ENCODE measurements at regions not wholly inside any gene's neighbourhood (a gene's known extent, or its start where the extent isn't known, plus 50 kb on each side); places are given as distances from the start of the nearest gene placed in this dataset.
"Not testable (repeated sequence)": the region's sequence is repeated elsewhere in the genome, so short reads cannot be mapped to it uniquely, and the experiment has no call there.

- no peak for DNase-seq (ENCODE audit: low spot score)
Measured at GRCh38 chr12:4156317-4156716, 117.2 kb upstream of the CCND2 start.

GRCh38 chr12:4154672-4155225 is 118.8 kb upstream of the CCND2 start:
- no peak for DNase-seq (ENCODE audit: low spot score)

DNA sequence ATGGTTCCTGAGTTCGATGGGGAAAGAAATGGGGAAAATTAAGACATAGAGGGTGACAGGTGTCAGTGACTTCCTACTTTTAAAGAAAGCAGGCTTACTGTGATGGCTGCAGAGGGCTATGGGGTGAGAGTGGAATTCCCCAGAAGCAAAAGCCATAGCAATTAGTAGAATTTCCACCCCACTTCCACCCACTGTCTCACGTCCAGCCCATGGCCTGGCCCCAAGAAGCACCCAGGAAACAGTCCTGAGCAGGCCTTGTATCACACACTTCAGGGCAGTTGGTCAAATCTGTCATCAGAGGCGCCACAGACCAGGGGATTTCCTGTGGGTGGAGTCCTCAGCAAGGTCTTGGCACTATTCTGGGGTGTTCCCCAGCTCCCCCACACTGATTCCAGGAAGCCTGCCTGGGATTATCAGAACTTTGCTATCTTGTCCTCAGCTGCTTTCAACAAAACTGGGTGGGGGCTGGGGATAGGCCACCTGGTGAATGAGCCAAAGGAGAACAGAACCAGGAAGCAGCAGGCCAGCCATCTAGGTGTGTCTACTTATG is 120.1 kb upstream of the CCND2 start:
- DNase-seq (ENCODE audit: low spot score): no peak

GRCh38 chr12:4152145-4152795 is 121.3 kb upstream of the CCND2 start:
- DNase-seq (ENCODE audit: low spot score): no peak

DNA sequence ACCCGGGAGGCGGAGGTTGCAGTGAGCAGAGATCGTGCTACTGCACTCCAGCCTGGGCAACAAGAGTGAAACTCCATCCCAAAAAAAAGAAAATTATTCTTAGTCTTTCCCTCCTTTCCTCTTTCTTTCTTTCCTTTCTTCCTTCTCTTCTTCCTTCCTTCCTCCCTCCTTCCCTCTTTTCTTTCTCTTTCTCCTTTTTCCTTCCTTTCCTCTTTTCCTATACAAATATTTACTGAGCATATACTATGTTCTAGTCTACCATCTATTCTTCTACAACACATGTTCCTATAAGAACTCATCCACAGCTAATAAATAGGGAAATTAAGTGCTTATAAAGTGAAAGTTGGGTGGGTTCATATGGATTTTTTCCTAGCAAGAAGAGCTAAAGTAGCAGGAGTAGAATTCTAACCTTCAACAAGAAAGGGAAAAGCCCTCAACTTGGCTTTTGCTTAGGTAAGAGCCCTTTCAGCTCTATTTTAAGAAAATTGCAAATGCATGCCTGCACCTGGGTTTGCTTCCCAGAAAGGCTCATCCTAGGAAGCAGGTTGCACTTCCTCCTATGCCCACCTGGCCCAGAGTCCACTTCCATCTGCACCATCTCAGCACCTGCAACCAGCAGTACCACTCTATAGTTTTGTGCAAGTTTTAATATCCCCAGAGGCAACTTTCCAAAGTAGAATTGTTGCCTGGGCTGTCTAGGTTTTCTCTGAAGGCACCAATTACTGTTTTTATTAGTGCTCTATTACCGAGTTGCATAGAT is 122.0 kb upstream of the CCND2 start:
- DNase-seq (ENCODE audit: low spot score): no peak

DNA sequence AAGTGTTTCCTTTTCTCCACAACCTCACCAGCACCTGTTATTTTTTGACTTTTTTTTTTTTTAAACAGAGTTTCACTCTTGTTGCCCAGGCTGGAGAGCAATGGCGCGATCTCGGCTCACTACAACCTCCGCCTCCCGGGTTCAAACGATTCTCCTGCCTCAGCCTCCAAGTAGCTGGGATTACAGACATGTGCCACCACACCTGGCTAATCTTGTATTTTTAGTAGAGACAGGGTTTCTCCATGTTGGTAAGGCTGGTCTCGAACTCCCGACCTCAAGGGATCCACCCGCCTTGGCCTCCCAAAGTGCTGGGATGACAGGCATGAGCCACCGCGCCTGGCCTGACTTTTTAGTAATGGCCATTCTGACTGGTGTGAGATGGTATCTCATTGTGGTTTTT is 123.2 kb upstream of the CCND2 start:
- not testable (repeated sequence) for DNase-seq (ENCODE audit: low spot score)

DNA sequence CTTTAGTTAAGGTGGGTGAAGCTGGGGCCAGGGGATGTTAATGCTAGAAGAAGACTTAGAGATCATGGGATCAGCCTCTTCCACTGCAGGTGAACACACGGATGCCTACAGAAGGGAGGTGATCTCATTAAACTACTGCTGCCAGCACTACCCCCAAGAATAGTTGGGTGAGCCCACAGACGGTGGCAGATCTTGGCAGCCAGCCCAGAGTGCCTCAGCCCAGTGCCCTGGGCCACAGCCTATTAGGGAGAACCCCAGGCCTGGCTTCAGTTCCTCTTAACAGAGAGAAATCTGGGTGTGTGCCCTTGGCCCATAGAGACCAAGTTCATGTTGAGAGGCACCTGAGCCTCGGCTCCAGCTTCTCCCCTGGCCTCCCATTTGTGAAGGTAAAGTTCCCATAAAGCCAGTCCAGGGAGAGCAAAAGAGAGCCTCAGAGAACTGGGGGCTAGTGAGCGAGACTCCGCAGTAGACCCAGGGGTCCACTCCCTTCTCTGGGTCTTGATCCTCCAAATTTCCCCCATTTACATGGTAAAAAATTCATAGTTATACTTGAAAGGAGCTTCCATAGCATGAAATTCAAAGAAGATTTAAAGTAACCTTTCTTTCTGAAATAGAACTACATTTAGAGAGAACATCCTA is 125.0 kb upstream of the CCND2 start:
- DNase-seq (ENCODE audit: low spot score): no peak

- DNase-seq (ENCODE audit: low spot score): no peak
Measured at GRCh38 chr12:4147031-4147481, 126.5 kb upstream of the CCND2 start.

- DNase-seq (ENCODE audit: low spot score): no peak
Measured at GRCh38 chr12:4145990-4146859, 127.3 kb upstream of the CCND2 start.

DNA sequence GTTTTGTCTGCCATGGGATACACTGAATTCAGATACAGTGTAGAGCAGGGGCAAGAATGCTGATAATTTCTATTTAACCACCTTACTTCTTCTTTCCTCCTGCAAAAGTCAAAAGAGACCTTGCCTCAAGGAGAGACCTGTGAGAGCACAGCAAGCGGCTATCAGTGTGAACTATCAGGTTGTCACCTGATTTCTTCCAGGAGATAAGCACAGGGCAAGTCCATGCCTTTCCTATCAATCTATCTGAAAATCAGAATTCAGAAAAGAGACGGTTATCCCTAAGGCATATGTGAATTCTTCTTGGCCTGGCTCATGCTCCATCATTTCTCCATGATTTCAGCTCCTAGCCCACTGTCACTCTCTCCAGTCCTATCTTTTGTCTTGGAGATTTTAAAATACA is 128.9 kb upstream of the CCND2 start:
- no peak for DNase-seq (ENCODE audit: low spot score)

- DNase-seq (ENCODE audit: low spot score): no peak
Measured at GRCh38 chr12:4143896-4144295, 129.7 kb upstream of the CCND2 start.

GRCh38 chr12:4141348-4142270 is 132.0 kb upstream of the CCND2 start:
- DNase-seq (ENCODE audit: low spot score): no peak

GRCh38 chr12:4140581-4141301 is 132.8 kb upstream of the CCND2 start:
- no peak for DNase-seq (ENCODE audit: low spot score)

DNA sequence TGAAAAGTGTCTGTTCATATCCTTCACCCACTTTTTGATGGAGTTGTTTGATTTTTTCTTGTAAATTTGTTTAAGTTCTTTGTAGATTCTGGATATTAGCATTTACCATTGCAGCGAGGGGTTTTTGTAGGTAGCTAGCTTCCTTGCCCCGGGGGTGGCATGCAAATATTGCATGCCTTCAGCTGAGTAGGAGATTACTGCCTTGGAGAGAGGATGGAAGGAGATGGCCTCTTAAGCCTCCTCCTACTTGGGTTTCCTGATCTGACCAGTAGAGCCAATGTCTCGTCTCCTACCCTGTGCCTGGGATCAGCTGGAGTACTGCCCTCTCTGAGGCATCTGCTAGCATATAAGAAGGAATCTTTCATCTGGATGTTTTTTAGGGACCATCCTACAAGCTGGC is 134.4 kb upstream of the CCND2 start:
- no peak for DNase-seq (ENCODE audit: low spot score)

GRCh38 chr12:4138532-4138931 is 135.0 kb upstream of the CCND2 start:
- DNase-seq (ENCODE audit: low spot score): not testable (repeated sequence)

DNA sequence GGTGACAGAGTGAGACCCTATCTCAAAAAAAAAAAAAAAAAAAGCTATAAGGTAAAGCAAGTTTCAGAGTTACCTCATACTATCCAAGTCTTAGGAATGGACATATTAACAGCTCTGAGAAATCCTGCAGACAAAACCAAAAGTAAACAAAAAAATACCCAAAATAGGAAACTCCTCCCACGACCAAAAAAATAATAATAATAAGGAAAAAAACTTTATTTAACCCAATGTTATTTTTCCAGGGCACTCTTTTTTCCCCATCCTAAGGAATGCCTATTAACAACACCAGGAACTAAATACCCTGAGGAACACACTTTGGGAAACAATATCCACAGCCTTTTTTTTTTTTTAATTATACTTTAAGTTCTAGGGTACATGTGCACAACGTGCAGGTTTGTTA is 135.5 kb upstream of the CCND2 start:
- DNase-seq (ENCODE audit: low spot score): no peak

GRCh38 chr12:4137441-4137840 is 136.1 kb upstream of the CCND2 start:
- DNase-seq (ENCODE audit: low spot score): no peak

DNA sequence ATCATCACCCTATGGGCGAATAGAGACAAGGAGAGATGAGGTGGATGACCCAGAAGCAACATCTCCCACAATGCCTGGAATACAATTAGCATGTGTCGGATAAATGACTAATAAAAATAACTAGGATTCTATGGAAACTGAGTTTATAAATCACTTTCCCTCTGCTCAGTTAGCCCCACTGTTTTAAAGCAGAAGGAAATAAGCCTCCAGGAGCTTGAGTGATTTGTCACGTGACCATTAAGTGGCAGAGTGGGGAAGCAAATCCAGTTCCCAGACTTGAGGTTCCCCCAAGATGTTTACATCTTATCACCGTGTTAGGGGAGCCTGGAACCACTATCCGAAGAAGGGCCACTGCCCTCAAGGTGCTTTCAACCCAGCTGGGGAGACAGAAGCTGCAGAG is 136.5 kb upstream of the CCND2 start:
- no peak for DNase-seq (ENCODE audit: low spot score)

DNA sequence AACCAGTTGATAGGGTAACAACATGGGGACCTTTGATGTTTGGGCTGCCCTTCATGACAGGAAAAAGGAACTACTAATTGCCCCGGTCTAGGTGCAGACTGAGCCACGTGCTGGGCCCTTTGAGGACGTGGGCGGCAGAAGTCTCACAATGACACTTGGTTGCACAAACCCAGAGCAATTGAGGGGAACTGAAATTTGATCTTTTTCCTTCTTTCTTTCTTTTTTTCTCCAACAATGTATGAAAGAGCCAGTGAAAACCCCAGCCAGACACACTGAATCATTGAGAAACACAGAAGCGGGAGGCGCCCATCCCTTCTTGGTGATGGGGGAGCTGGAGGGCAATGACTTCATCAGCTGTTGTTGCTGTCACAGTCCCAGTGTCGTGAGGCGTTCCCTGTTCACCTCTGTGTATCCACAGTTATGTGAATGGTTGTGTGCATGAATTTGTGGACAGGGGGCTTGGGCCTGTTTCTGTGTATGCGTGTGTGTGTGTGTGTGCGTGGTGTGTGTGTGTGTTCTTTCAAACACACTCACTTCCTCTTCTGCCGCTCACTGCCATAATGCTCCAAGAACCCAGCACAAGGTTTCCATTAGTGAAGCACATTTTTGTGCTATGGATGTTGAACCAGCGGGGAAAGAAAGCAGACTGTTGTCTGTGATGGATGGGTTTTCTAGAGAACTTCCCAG is 137.5 kb upstream of the CCND2 start:
- DNase-seq (ENCODE audit: low spot score): no peak

Measured in iPS-NIHi11 (cell line).